C4-2B (cell line): ENCODE measurements at regions not wholly inside any gene's neighbourhood (a gene's known extent, or its start where the extent isn't known, plus 50 kb on each side); places are given as distances from the start of the nearest gene placed in this dataset.

Experiments used
- H3K27ac ChIP-seq: fragments of 450-650 bp; 2 replicates; pipeline ENCODE4 v1.5.1; 2017
- CTCF ChIP-seq: fragments of 450-650 bp; conservative IDR thresholded peaks from 2 replicates; pipeline ENCODE4 v1.5.1; 2017; ENCODE audit warnings: mild to moderate bottlenecking
- ZFX ChIP-seq: fragments of 450-650 bp; IDR thresholded peaks from 2 replicates; pipeline ENCODE4 v1.6.1; 2017

- no peak for TF ChIP-seq ZFX
- no peak for TF ChIP-seq CTCF
- no peak overlapping the region for H3K27ac ChIP-seq
Measured at GRCh38 chr18:76307293-76307690, 187.8 kb downstream of the ZNF516 start.

- H3K27ac ChIP-seq: no peak overlapping the region
- TF ChIP-seq CTCF (peak; percentile 42), ZFX (no peak)
Measured at GRCh38 chr18:76306685-76307292, 188.3 kb downstream of the ZNF516 start.

GRCh38 chr18:76285866-76286265, 209.2 kb downstream of the ZNF516 start:
- no peak overlapping the region for H3K27ac ChIP-seq
- TF ChIP-seq ZFX (no peak), CTCF (no peak)

DNA sequence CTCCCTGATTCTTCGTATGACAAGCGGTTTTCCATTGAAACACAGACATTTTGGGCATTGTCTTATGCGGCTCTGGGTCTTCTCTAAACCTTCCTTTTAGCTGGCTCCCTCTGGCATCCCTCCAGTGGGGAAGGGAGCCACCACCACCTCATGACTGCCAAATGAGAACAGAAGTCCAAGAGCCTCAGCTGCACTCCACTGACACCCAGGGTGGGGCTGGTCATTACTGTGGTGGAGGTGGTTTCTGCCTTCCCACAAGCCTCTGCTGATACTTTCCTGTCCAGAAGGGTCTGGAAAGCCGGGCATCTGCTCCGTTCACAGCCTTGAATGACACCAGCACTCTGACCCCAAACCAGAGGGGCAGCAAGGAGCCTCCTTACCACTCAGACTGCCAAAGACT, 213.5 kb downstream of the ZNF516 start:
- TF ChIP-seq ZFX (no peak), CTCF (no peak)

GRCh38 chr18:76277801-76278200, 217.2 kb downstream of the ZNF516 start:
- TF ChIP-seq ZFX (no peak), CTCF (no peak)
- no peak overlapping the region for H3K27ac ChIP-seq

More for the DNA sequence above, 213.5 kb downstream of the ZNF516 start:
- H3K27ac ChIP-seq: no peak overlapping the region

DNA sequence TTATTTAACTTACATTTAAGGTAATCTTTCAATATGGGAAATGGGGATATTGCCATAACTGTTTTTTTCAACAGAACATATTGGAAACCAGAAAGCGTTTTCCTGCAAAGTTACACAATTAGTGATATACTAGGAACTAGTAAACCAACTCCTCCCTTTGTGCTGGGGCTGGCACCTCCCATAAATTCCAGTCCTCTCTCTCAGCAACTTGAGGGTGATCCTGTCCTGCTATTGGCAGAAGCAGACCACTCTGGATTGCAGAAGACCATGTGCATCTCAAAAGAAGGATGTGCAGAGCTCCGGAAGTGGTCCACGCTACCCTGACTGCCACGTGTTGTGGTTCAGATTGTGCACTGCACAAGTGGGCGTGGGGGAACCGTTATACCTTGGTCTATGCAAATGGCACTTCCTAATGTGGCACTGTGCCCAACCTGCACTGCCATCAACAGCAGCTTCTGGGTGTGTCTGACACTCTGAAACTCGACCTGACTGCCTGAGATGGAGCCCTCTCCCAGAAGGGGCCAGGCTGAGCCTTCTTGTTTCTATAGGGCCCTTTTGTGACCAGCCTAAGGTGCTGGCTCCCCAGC, 219.2 kb downstream of the ZNF516 start:
- no peak for TF ChIP-seq ZFX
- no peak for TF ChIP-seq CTCF
- H3K27ac ChIP-seq: no peak overlapping the region

- no peak overlapping the region for H3K27ac ChIP-seq
- peak; percentile 76 for TF ChIP-seq CTCF
- no peak for TF ChIP-seq ZFX
Measured at GRCh38 chr18:76274468-76275289, 220.4 kb downstream of the ZNF516 start.
